SK-N-MC (cell line): ENCODE measurements at regions not wholly inside any gene's neighbourhood (a gene's known extent, or its start where the extent isn't known, plus 50 kb on each side); places are given as distances from the start of the nearest gene placed in this dataset.

ENCODE experiments used
- EZH2 ChIP-seq: fragments of 200-600 bp; sonication (generic); IDR thresholded peaks from one replicate; pipeline ENCODE4 v1.6.1; 2017; ENCODE audit warnings: antibody characterized with exemption
- POLR2AphosphoS5 ChIP-seq: IDR thresholded peaks from 2 replicates; pipeline ENCODE4 v1.6.1; 2012; ENCODE audit warnings: mild to moderate bottlenecking, low read depth, low read length, borderline replicate concordance

GRCh38 chr16:76071690-76072089 is 205.5 kb upstream of the CNTNAP4 start:
- TF ChIP-seq POLR2AphosphoS5 (no peak), EZH2 (no peak)
